Retinal pigment epithelial cell (primary cell): ENCODE measurements at regions not wholly inside any gene's neighbourhood (a gene's known extent, or its start where the extent isn't known, plus 50 kb on each side); places are given as distances from the start of the nearest gene placed in this dataset.
"Not testable (repeated sequence)": the region's sequence is repeated elsewhere in the genome, so short reads cannot be mapped to it uniquely, and the experiment has no call there.

Source experiments
- DNase-seq: peaks from one replicate; pipeline ENCODE4 v3.0.0-alpha.2; 2010; ENCODE audit warnings: low read depth
- H3K4me3 ChIP-seq: 2 replicates; pipeline ENCODE4 v1.5.1; 2011; ENCODE audit warnings: mild to moderate bottlenecking, low read length, control low read depth, moderate library complexity
- TF ChIP-seq, protein P1 (sequence below): conservative IDR thresholded peaks from 2 replicates; pipeline ENCODE4 v1.5.1; 2011; ENCODE audit warnings: low read depth, low read length, control low read depth, inconsistent platforms

DNA sequence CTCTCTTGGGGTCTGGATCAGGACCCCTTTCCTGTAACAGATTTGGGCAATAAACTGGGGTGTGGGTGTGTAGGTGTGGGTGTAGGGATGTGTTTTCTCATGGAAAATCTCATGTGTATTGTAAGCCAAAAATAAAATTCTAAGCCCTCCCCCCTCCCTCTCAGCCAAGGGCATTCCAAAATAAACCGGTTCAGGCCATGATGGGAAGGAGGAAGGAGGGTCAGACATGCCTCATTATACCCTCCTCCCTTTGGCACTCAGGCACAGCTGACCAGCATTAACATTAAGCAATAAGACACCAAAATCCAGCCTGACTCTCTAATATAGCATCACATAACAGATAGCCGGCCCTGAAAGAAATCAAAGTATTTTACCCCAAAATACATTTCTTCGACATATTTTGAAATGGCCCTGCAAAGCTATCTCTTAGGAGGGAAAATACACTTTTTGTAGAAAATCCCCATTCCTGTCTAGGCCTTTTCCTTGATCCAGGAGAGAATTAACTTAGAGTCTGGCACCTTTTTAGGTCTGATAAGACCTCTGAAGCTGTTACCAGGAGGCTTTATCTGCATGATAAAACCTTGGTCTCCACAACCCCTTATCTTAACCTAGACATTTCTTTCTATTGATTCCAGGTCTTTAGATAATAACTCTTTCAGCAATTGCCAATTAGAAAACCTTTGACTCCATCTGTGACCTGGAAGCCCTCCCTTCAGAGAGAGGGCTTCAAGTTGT, 128.7 kb upstream of the COL5A2 start:
- no peak overlapping the region for H3K4me3 ChIP-seq
- no peak for DNase-seq
- TF ChIP-seq, protein P1, sequence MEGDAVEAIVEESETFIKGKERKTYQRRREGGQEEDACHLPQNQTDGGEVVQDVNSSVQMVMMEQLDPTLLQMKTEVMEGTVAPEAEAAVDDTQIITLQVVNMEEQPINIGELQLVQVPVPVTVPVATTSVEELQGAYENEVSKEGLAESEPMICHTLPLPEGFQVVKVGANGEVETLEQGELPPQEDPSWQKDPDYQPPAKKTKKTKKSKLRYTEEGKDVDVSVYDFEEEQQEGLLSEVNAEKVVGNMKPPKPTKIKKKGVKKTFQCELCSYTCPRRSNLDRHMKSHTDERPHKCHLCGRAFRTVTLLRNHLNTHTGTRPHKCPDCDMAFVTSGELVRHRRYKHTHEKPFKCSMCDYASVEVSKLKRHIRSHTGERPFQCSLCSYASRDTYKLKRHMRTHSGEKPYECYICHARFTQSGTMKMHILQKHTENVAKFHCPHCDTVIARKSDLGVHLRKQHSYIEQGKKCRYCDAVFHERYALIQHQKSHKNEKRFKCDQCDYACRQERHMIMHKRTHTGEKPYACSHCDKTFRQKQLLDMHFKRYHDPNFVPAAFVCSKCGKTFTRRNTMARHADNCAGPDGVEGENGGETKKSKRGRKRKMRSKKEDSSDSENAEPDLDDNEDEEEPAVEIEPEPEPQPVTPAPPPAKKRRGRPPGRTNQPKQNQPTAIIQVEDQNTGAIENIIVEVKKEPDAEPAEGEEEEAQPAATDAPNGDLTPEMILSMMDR, result no peak

DNA sequence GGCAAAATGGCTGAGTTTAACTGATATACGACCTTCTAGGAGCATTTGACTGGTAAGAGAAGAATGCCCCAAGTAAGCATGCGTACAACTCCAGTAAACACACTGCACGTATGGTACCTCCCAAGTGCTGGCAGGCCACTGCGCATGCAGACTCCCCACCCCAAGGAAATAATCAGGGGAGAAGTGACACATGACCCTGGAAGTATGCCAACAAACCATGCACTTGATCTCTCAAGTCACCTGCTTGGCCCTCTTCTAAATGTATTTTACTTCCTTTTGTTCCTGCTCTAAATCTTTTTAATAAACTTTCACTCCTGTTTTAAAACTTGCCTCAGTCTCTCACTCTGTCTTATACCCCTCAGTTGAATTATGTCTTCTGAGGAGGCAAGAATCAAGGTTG, 129.8 kb upstream of the COL5A2 start:
- TF ChIP-seq, protein P1, result no peak
- H3K4me3 ChIP-seq, result no peak overlapping the region
- no peak for DNase-seq

DNA sequence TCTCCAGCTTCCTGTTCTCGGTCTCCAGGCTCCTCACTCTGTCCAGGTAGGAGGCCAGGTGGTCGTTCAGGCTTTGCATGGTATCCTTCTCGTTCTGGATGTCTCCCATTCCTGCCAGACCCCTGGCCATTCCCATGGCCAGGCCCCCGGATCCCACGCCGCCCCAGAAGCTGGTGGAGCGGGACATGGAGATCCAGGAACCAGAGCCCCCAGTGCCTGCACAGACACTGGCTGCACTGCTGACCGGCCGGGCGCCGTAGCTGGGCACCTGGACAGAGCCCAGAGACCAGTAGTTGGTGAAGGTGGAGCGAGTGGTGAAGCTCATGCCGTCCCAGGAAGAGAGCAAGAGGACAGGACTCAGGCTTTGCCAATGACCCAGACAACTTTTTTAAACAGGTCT, 129.1 kb upstream of the WDR75 start:
- TF ChIP-seq, protein P1, result no peak
- H3K4me3 ChIP-seq, result no peak overlapping the region
- DNase-seq, result no peak

DNA sequence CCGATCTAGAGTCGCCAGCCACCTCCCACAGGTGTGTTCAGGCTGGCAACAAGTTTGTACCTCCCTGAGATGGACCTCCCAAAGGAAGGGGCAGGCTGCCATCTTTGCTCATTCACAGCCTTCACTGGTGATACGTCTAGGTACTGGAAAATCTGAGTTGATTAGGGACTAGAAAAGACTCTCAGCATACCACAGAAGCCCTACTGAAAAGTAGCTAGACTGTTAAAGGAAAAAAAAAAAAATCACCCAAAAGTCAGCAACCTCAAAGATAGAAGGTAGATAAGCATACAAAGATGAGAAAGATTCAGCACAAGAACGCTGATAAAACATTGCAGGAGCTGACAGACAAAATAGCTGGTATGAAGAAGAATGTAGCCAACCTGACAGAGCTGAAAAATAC, 128.6 kb upstream of the WDR75 start:
- H3K4me3 ChIP-seq, result no peak overlapping the region
- TF ChIP-seq, protein P1, result no peak
- no peak for DNase-seq

DNA sequence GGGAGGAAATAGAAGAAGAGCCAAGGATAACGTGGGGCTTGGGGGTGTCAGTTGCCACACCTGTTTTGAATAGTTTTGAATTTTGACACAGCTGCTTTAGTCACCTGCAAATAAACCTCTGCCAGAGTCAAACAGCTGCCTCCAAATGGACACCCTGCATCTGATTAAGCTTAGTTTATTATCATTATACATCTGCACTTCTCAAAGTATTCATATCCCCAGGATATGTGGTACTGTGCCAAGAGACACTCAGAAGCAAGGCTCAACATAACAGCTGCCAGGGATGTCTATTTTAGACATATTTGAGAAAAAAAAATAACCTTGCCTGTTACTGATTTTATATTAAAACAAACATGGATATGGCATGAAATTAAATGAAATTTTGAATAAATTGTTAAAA, 122.5 kb upstream of the WDR75 start:
- no peak for DNase-seq
- no peak overlapping the region for H3K4me3 ChIP-seq
- TF ChIP-seq, protein P1, result no peak

DNA sequence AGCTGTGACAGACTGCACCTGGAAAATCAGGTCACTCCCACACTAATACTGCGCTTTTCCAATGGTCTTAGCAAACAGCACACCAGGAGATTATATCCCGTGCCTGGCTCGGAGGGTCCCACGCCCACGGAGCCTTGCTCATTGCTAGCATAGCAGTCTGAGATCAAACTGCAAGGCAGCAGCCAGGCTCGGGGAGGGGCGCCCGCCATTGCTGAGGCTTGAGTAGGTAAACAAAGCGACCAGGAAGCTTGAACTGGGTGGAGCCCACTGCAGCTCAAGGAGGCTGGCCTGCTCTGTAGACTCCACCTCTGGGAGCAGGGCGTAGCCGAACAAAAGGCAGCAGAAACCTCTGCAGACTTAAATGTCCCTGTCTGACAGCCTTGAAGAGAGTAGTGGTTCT, 121.8 kb upstream of the WDR75 start:
- not testable (repeated sequence) for H3K4me3 ChIP-seq, DNase-seq

DNA sequence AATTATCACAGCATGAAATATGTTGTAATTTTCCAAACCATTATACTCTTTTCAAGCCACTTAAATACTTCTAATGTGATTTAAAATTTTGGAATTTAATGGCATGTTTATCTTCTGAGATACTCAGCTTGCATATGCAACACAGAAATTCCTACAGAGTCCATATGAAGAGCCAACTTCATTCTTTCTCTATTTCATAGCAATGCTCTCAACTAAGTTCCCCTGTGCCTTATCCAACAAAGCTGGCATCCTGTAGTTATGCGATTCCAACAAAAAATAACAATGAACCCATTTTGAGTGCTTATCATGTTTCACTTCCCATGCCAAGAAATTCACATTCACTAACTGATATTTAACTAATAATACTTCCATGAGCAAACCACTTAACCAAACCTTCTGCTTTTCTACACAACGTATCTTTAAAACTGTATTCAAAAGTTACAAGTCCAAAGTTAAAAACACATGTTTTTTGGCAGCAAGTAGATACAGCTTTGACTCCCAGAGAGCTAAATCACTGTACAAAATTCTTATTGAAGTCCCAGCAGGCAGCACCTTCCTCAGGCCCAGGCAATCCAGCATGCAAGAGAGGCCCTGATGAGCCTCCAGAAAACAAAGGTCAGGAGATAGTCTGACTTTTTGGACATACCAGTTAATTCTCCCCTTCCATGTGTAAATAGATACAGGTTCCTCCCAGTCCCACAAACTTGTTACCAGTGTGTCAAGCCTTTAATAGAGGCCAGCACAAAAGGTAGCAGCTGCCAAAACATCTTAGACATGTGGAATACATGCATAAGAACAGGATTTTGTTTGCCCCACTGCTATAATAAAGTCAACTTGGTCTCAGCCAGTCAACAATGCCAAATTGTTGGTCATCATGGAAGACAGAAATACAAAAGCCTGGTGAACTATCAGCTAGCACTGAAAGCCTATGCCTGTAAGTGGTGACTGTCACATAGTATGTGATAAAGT, 113.1 kb upstream of the WDR75 start:
- TF ChIP-seq, protein P1, result no peak
- no peak for DNase-seq
- H3K4me3 ChIP-seq, result no peak overlapping the region
